ENCODE measurements at regions not wholly inside any gene's neighbourhood (a gene's known extent, or its start where the extent isn't known, plus 50 kb on each side); places are given as distances from the start of the nearest gene placed in this dataset.

- TF ChIP-seq E4F1 (IDR thresholded peaks at IDR 0.05; ENCODE audit: borderline replicate concordance, partially characterized antibody): no peak
- no peak for TF ChIP-seq IRF4 (IDR thresholded peaks at IDR 0.05; ENCODE audit: low read depth, low read length)
Measured at GRCh38 chr4:79666875-79667274, 258.8 kb upstream of the GK2 start (continued).

- no peaks in the 10 kb centered on the region for H3K36me3 ChIP-seq (ENCODE audit: control insufficient read depth in 2 of 2, insufficient read depth in 2 of 2, low read length in 1 of 2)
- no peak overlapping the region for H2AFZ ChIP-seq (ENCODE audit: control insufficient read depth, low read depth, low read length)
- TF ChIP-seq HDGF (IDR thresholded peaks at IDR 0.05) (no peak), RCOR1 (conservative IDR thresholded peaks at IDR 0.05; ENCODE audit: low read depth, low read length) (no peak), CEBPZ (IDR thresholded peaks at IDR 0.05; ENCODE audit: low read depth, low read length) (no peak), ATF7 (IDR thresholded peaks at IDR 0.05; ENCODE audit: low read depth) (no peak), BCL3 (IDR thresholded peaks at IDR 0.05; ENCODE audit: borderline replicate concordance, insufficient read depth, low read depth, low read length, poor library complexity, severe bottlenecking) (no peak), E2F8 (IDR thresholded peaks at IDR 0.05; ENCODE audit: low read depth, partially characterized antibody) (no peak)
- in situ Hi-C loops (cut with MboI) (no loop called here), intact Hi-C loops (cut with micrococcal nuclease; ENCODE audit: unreplicated experiment) (no loop called here)
- no peaks in the 10 kb centered on the region for H3K4me1 ChIP-seq (ENCODE audit: control insufficient read depth, insufficient read depth, low read length)
- H3K27ac ChIP-seq (ENCODE audit: control insufficient read depth, insufficient read depth): no peak overlapping the region
- no peaks in the 10 kb centered on the region for H4K20me1 ChIP-seq (ENCODE audit: control insufficient read depth, insufficient read depth)
- CTCF ChIA-PET: no interaction called here
- DNase-seq (ENCODE audit: low read depth, low spot score) (no peak), ATAC-seq (no peak), FAIRE-seq (no peak)
- 0% methylated on average over 1 of the region's 1 CpG for WGBS (ENCODE audit: insufficient coverage, insufficient replicate concordance, low lambda C conversion rate, missing lambda C conversion rate)
- no peaks in the 10 kb centered on the region for H3K79me2 ChIP-seq (ENCODE audit: control insufficient read depth, insufficient read depth, low read length)
- POLR2A ChIA-PET: no interaction called here
- RAD21 ChIA-PET (ENCODE audit: unreplicated experiment): no interaction called here
- no peak overlapping the region for H3K4me3 ChIP-seq
- SMC1A ChIA-PET (ENCODE audit: uncharacterized antibody, unreplicated experiment): no interaction called here
- H3K9me3 ChIP-seq (replicated peaks; ENCODE audit: control insufficient read depth, insufficient read depth, low read length): no peaks in the 10 kb centered on the region
- no peak overlapping the region for H3K9ac ChIP-seq (ENCODE audit: control insufficient read depth, insufficient read depth, low read length)
- no TSS peak for BruUV-seq (replicated peaks)
- H3K4me2 ChIP-seq (ENCODE audit: control insufficient read depth, insufficient read depth): no peak overlapping the region
- H3K27me3 ChIP-seq (replicated peaks in 1 of 2; ENCODE audit: control insufficient read depth in 2 of 2, insufficient read depth in 2 of 2, low read length in 1 of 2): no peaks in the 10 kb centered on the region
Measured at GRCh38 chr4:79666112-79666511, 258.1 kb upstream of the GK2 start.
